HL-60 (cell line): ENCODE measurements at regions not wholly inside any gene's neighbourhood (a gene's known extent, or its start where the extent isn't known, plus 50 kb on each side); places are given as distances from the start of the nearest gene placed in this dataset.

Experiments
- GABPA ChIP-seq: IDR thresholded peaks from 2 replicates; pipeline ENCODE4 v1.6.1; 2012; ENCODE audit warnings: low read depth
- POLR2AphosphoS5 ChIP-seq: IDR thresholded peaks from 2 replicates; pipeline ENCODE4 v1.6.1; 2012; ENCODE audit warnings: low read depth
- SPI1 ChIP-seq: IDR thresholded peaks from 2 replicates; pipeline ENCODE4 v1.6.1; 2012; ENCODE audit warnings: low read depth, mild to moderate bottlenecking, borderline replicate concordance
- TF ChIP-seq, protein P1 (sequence below): IDR thresholded peaks from one replicate; pipeline ENCODE4 v1.5.1; 2011; ENCODE audit warnings: low read length, control low read depth, inconsistent platforms; ENCODE audit not compliant: insufficient read depth
- TF ChIP-seq, protein P2 (sequence below): IDR thresholded peaks from 2 replicates; pipeline ENCODE4 v1.6.1; 2012; ENCODE audit warnings: low read depth; ENCODE audit not compliant: insufficient replicate concordance

DNA sequence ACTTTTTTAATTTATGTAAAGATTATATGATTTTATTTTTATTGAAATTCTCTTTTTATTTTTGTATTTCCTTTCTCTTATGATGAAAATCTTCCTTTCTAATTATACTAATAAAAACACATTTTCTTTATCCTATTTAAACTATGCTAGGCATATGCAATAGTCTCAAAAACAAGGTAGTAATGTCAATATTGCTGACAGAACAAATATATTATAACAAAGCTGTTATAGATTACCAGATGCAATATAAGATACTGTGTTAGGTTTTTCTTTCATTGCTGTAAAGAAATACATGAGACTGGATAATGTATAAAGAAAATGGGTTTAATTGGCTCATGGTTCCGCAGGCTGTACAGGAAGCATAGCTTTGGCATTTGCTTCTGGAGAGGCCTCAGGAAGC lies 631.2 kb upstream of the SOX11 start:
- TF ChIP-seq, protein P1, sequence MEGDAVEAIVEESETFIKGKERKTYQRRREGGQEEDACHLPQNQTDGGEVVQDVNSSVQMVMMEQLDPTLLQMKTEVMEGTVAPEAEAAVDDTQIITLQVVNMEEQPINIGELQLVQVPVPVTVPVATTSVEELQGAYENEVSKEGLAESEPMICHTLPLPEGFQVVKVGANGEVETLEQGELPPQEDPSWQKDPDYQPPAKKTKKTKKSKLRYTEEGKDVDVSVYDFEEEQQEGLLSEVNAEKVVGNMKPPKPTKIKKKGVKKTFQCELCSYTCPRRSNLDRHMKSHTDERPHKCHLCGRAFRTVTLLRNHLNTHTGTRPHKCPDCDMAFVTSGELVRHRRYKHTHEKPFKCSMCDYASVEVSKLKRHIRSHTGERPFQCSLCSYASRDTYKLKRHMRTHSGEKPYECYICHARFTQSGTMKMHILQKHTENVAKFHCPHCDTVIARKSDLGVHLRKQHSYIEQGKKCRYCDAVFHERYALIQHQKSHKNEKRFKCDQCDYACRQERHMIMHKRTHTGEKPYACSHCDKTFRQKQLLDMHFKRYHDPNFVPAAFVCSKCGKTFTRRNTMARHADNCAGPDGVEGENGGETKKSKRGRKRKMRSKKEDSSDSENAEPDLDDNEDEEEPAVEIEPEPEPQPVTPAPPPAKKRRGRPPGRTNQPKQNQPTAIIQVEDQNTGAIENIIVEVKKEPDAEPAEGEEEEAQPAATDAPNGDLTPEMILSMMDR = no peak
- TF ChIP-seq SPI1 (no peak), POLR2AphosphoS5 (no peak), GABPA (no peak)
- TF ChIP-seq, protein P2, sequence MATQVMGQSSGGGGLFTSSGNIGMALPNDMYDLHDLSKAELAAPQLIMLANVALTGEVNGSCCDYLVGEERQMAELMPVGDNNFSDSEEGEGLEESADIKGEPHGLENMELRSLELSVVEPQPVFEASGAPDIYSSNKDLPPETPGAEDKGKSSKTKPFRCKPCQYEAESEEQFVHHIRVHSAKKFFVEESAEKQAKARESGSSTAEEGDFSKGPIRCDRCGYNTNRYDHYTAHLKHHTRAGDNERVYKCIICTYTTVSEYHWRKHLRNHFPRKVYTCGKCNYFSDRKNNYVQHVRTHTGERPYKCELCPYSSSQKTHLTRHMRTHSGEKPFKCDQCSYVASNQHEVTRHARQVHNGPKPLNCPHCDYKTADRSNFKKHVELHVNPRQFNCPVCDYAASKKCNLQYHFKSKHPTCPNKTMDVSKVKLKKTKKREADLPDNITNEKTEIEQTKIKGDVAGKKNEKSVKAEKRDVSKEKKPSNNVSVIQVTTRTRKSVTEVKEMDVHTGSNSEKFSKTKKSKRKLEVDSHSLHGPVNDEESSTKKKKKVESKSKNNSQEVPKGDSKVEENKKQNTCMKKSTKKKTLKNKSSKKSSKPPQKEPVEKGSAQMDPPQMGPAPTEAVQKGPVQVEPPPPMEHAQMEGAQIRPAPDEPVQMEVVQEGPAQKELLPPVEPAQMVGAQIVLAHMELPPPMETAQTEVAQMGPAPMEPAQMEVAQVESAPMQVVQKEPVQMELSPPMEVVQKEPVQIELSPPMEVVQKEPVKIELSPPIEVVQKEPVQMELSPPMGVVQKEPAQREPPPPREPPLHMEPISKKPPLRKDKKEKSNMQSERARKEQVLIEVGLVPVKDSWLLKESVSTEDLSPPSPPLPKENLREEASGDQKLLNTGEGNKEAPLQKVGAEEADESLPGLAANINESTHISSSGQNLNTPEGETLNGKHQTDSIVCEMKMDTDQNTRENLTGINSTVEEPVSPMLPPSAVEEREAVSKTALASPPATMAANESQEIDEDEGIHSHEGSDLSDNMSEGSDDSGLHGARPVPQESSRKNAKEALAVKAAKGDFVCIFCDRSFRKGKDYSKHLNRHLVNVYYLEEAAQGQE = no peak
